ENCODE measurements at regions not wholly inside any gene's neighbourhood (a gene's known extent, or its start where the extent isn't known, plus 50 kb on each side); places are given as distances from the start of the nearest gene placed in this dataset.

DNA sequence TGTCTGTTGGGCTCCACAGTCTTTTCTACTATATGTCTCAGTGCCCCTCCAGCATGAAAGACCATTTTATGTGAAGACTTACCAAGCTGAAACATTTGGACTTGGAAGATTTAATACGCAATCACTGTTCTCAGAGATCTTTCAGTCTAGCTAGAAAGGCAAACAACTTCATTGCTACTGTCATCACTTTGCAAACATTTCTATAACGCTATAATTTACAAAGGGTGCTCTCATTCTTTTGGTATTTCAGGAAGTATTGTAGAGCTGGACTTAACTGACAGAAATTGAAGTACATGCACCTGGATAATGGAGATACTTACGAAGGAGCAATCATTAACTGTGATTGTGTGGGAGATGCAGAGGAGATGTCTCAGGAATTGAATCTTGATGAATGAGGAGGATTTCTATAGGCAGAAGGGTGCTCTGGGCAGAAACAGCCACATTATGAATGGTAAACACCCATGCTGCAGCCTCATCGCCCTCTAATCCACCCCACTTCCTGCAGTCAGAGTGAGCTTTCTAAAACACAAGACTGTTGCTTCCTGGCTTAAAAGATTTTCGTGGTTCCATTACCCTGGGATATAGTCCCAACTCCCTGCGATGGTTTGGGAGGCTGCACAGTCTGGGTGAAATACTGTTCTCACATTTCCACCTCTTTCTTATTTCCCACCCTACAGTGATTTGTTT lies 75.1 kb upstream of the GNG12 start:
- no peak for TF ChIP-seq CTCF (IDR thresholded peaks at IDR 0.05)
- no peak for TF ChIP-seq CREB1 (CRISPR knock-in tag; IDR thresholded peaks at IDR 0.05)
- TF ChIP-seq, protein P1, sequence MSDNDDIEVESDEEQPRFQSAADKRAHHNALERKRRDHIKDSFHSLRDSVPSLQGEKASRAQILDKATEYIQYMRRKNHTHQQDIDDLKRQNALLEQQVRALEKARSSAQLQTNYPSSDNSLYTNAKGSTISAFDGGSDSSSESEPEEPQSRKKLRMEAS (CRISPR knock-in tag; IDR thresholded peaks at IDR 0.05): no peak
- TF ChIP-seq, protein P2, sequence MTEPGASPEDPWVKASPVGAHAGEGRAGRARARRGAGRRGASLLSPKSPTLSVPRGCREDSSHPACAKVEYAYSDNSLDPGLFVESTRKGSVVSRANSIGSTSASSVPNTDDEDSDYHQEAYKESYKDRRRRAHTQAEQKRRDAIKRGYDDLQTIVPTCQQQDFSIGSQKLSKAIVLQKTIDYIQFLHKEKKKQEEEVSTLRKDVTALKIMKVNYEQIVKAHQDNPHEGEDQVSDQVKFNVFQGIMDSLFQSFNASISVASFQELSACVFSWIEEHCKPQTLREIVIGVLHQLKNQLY (CRISPR knock-in tag; IDR thresholded peaks at IDR 0.05): no peak
- no peak for TF ChIP-seq SP1 (CRISPR knock-in tag; conservative IDR thresholded peaks at IDR 0.05)
- no peak for TF ChIP-seq ZNF232 (CRISPR knock-in tag; IDR thresholded peaks at IDR 0.05)
- TF ChIP-seq RELA (CRISPR knock-in tag; IDR thresholded peaks at IDR 0.05; ENCODE audit: borderline replicate concordance): no peak
- TF ChIP-seq ESRRA (CRISPR knock-in tag; IDR thresholded peaks at IDR 0.05; ENCODE audit: borderline replicate concordance): no peak
- TF ChIP-seq JAZF1 (CRISPR knock-in tag; IDR thresholded peaks at IDR 0.05): no peak
- TF ChIP-seq, protein P3, sequence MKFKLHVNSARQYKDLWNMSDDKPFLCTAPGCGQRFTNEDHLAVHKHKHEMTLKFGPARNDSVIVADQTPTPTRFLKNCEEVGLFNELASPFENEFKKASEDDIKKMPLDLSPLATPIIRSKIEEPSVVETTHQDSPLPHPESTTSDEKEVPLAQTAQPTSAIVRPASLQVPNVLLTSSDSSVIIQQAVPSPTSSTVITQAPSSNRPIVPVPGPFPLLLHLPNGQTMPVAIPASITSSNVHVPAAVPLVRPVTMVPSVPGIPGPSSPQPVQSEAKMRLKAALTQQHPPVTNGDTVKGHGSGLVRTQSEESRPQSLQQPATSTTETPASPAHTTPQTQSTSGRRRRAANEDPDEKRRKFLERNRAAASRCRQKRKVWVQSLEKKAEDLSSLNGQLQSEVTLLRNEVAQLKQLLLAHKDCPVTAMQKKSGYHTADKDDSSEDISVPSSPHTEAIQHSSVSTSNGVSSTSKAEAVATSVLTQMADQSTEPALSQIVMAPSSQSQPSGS (CRISPR knock-in tag; IDR thresholded peaks at IDR 0.05; ENCODE audit: borderline replicate concordance, low read depth): no peak
- no peak for TF ChIP-seq IRF2 (CRISPR knock-in tag; IDR thresholded peaks at IDR 0.05; ENCODE audit: borderline replicate concordance, low read depth)
- no peak for TF ChIP-seq ELF4 (CRISPR knock-in tag; IDR thresholded peaks at IDR 0.05; ENCODE audit: low read depth)

Data from WTC11 (cell line).